ENCODE measurements at regions not wholly inside any gene's neighbourhood (a gene's known extent, or its start where the extent isn't known, plus 50 kb on each side); places are given as distances from the start of the nearest gene placed in this dataset.
"Not testable (repeated sequence)": the region's sequence is repeated elsewhere in the genome, so short reads cannot be mapped to it uniquely, and the experiment has no call there.

DNA sequence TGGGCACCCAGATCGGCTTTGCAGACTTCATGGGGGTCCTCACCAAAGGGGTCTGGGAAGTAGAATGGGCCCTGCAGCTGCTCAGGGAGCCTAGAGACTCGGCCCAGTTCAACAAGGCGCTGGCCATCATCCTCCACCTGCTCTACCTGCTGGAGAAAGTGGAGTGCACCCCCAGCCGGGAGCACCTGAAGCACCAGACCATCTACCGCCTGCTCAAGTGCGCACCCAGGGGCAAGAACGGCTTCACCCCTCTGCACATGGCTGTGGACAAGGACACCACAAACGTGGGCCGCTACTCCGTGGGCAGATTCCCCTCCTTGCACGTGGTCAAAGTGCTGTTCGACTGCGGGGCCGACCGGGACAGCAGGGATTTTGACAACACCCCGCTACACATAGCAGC, 515.0 kb downstream of the TUBA3C start:
- not testable (repeated sequence) for H3K4me3 ChIP-seq (ENCODE audit: low read length); H3K36me3 ChIP-seq (ENCODE audit: control insufficient read depth, insufficient read depth, low read length); H3K4me1 ChIP-seq (ENCODE audit: control insufficient read depth, insufficient read depth, low read length); DNase-seq; H3K27ac ChIP-seq (ENCODE audit: low read length); H3K27me3 ChIP-seq (ENCODE audit: control insufficient read depth, insufficient read depth, low read length)
- peaks cover 10% of the 10 kb centered on the region for H3K9me3 ChIP-seq (ENCODE audit: control insufficient read depth, low read depth, low read length)
- no CpG with 5 or more reads among the region's 16 CpGs for WGBS (ENCODE audit: insufficient coverage, low lambda C conversion rate)

DNA sequence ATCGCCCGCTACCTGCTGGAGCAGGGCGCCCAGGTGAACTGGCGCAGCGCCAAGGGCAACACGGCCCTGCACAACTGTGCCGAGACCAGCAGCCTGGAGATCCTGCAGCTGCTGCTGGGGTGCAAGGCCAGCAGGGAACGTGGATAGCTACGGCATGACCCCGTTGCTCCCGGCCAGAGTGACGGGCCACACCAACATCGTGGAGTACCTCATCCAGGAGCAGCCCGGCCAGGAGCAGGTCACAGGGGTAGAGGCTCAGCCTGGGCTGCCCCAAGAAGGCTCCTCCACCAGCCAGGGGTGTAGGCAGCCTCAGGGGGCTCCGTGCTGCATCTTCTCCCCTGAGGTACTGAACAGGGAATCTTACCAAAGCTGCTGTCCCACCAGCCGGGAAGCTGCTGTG, 515.9 kb downstream of the TUBA3C start:
- H3K9me3 ChIP-seq (ENCODE audit: control insufficient read depth, low read depth, low read length) = peaks cover 10% of the 10 kb centered on the region
- H3K27ac ChIP-seq (ENCODE audit: low read length); DNase-seq; H3K36me3 ChIP-seq (ENCODE audit: control insufficient read depth, insufficient read depth, low read length); H3K4me1 ChIP-seq (ENCODE audit: control insufficient read depth, insufficient read depth, low read length); H3K4me3 ChIP-seq (ENCODE audit: low read length); H3K27me3 ChIP-seq (ENCODE audit: control insufficient read depth, insufficient read depth, low read length): not testable (repeated sequence)
- WGBS (ENCODE audit: insufficient coverage, low lambda C conversion rate) = no CpG with 5 or more reads among the region's 16 CpGs

DNA sequence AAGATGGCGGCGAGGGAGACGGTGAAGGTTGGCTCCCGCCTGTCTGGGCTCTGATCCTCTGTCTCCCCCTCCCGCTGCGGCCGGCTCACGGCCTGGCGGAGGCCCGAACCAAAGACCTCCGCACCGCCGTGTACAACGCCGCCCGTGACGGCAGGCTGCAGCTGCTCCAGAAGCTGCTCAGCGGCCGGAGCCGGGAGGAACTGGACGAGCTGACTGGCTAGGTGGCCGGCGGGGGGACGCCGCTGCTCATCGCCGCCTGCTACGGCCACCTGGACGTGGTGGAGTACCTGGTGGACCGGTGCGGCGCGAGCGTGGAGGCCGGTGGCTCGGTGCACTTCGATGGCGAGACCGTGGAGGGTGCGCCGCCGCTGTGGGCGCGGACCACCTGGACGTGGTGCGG, 516.5 kb downstream of the TUBA3C start:
- DNase-seq = not testable (repeated sequence)
- WGBS (ENCODE audit: insufficient coverage, low lambda C conversion rate) = no CpG with 5 or more reads among the region's 46 CpGs

DNA sequence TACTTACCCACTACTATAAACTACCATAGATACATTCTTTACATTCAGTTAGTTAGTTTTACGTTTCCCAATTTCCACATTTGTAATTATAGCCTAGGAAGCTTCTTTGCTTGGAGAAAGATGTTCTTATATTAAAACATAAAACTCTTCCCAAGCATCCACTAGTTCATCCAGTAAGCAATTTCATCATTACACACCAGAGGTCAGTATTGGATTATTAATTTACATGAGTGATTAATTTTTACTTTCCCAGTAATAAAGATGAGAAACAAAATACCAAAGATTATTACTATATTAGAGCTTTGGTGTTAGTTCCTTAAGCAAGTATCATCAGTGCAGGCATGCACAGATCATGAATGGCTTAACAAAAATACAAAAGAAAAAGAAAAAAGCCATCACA, 518.4 kb downstream of the TUBA3C start:
- H3K9me3 ChIP-seq (ENCODE audit: control insufficient read depth, low read depth, low read length) = peaks cover 10% of the 10 kb centered on the region
- not testable (repeated sequence) for H3K36me3 ChIP-seq (ENCODE audit: control insufficient read depth, insufficient read depth, low read length); H3K27ac ChIP-seq (ENCODE audit: low read length); H3K4me3 ChIP-seq (ENCODE audit: low read length); H3K27me3 ChIP-seq (ENCODE audit: control insufficient read depth, insufficient read depth, low read length); DNase-seq; H3K4me1 ChIP-seq (ENCODE audit: control insufficient read depth, insufficient read depth, low read length)
- WGBS (ENCODE audit: insufficient coverage, low lambda C conversion rate) = no CpG with 5 or more reads among the region's 1 CpG

More for the DNA sequence above, 516.5 kb downstream of the TUBA3C start:
- not testable (repeated sequence) for H3K36me3 ChIP-seq (ENCODE audit: control insufficient read depth, insufficient read depth, low read length); H3K4me3 ChIP-seq (ENCODE audit: low read length); H3K27ac ChIP-seq (ENCODE audit: low read length); H3K27me3 ChIP-seq (ENCODE audit: control insufficient read depth, insufficient read depth, low read length); H3K4me1 ChIP-seq (ENCODE audit: control insufficient read depth, insufficient read depth, low read length)
- H3K9me3 ChIP-seq (ENCODE audit: control insufficient read depth, low read depth, low read length) = peaks cover 10% of the 10 kb centered on the region

DNA sequence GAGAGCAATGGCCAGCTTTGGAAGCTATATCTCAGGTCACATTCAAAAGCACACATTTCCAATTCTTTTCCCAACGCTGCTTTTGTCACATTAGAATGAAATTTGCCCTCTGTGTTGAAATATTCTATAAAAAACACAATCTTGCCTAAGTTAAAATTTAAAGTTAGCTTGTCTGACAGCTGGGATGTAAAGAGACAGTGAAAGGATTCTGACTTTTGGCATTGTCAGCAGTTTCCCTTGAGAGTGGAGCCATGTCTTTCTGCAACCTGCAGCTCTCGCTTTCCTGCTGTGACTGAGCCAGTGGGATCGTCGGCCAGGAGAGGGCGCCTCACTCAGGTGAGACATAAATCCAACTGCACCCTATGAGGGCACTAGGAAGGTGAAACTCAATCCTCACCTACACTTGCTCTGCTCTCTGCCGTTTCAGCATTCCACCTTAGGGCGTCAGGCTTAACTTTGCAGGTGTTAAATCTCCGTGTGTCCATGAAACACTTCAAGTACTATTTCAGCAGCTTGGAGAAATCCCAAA, 537.9 kb downstream of the TUBA3C start:
- not testable (repeated sequence) for DNase-seq; H3K4me3 ChIP-seq (ENCODE audit: low read length); H3K36me3 ChIP-seq (ENCODE audit: control insufficient read depth, insufficient read depth, low read length); H3K4me1 ChIP-seq (ENCODE audit: control insufficient read depth, insufficient read depth, low read length); H3K9me3 ChIP-seq (ENCODE audit: control insufficient read depth, low read depth, low read length); H3K27me3 ChIP-seq (ENCODE audit: control insufficient read depth, insufficient read depth, low read length); H3K27ac ChIP-seq (ENCODE audit: low read length)
- no CpG with 5 or more reads among the region's 8 CpGs for WGBS (ENCODE audit: insufficient coverage, low lambda C conversion rate)

DNA sequence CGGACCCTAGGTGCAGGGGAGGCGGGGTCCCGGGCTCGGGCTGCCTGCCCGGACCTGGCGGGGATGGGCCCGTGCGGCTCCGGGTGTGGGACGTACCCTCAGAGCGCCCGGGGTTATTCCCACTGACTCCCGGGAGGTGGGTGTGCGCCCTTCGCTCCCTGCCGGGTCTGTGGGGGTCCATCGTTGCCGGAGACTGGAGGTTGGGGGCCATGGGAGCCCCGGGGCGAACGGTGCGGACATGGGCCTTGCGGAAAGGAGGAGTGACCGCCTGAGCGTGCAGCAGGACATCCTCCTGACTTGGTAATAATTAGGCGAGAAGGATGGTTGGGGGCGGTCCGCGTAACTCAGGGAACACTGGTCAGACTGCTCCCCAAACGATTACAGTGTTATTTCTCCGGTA, 552.7 kb downstream of the TUBA3C start:
- not testable (repeated sequence) for H3K27ac ChIP-seq (ENCODE audit: low read length); H3K4me3 ChIP-seq (ENCODE audit: low read length); H3K36me3 ChIP-seq (ENCODE audit: control insufficient read depth, insufficient read depth, low read length); H3K27me3 ChIP-seq (ENCODE audit: control insufficient read depth, insufficient read depth, low read length); H3K9me3 ChIP-seq (ENCODE audit: control insufficient read depth, low read depth, low read length); H3K4me1 ChIP-seq (ENCODE audit: control insufficient read depth, insufficient read depth, low read length); DNase-seq
- no CpG with 5 or more reads among the region's 31 CpGs for WGBS (ENCODE audit: insufficient coverage, low lambda C conversion rate)

DNA sequence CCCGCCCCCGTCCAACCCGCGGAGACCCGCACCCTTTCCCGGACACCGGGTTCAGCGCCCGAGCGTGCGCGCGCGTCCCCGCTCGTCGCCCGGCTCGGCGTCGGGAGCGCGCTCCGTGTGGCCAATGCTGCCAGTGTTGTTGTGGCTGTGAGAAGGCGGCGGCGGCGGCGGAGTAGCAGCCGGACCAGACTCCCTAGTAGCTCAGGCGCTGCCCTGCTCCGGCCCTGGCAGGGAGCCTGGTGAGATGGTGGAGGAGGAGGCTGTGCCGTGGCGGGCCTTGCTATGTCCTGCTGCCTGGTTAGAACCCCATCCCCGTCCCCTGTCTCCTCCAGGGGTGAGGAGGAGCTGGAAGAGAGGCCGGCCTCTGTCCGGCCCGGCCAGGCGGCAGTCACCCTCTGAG, 553.2 kb downstream of the TUBA3C start:
- WGBS (ENCODE audit: insufficient coverage, low lambda C conversion rate) = no CpG with 5 or more reads among the region's 39 CpGs
- Histone ChIP-seq H3K9me3 (ENCODE audit: control insufficient read depth, low read depth, low read length) (peaks cover 8% of the 10 kb centered on the region), H3K4me1 (ENCODE audit: control insufficient read depth, insufficient read depth, low read length) (no peaks in the 10 kb centered on the region), H3K4me3 (ENCODE audit: low read length) (no peak overlapping the region), H3K36me3 (ENCODE audit: control insufficient read depth, insufficient read depth, low read length) (no peaks in the 10 kb centered on the region), H3K27ac (ENCODE audit: low read length) (no peak overlapping the region), H3K27me3 (ENCODE audit: control insufficient read depth, insufficient read depth, low read length) (no peaks in the 10 kb centered on the region)
- no peak for DNase-seq

DNA sequence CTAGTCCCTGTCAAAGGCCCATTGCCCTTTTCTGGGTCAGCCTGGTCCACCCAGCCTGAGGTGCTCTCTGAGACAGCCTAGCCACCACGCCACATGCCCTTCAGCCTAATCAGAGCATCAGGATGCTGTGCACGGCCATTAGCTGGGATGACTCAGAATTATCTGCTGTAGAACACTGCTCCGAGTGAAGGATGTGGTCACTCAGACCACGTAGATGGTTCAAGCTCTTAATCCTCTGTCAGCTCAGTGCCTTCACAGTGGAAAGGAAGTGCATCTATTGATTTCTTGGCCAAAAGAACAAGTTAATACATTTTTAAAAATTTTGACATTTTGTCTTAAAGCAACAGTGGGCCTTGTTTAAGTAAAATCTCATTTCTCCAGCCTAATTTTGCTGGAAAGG, 557.6 kb downstream of the TUBA3C start:
- H3K9me3 ChIP-seq (ENCODE audit: control insufficient read depth, low read depth, low read length); DNase-seq; H3K27ac ChIP-seq (ENCODE audit: low read length); H3K27me3 ChIP-seq (ENCODE audit: control insufficient read depth, insufficient read depth, low read length); H3K4me3 ChIP-seq (ENCODE audit: low read length); H3K36me3 ChIP-seq (ENCODE audit: control insufficient read depth, insufficient read depth, low read length); H3K4me1 ChIP-seq (ENCODE audit: control insufficient read depth, insufficient read depth, low read length): not testable (repeated sequence)
- WGBS (ENCODE audit: insufficient coverage, low lambda C conversion rate) = no CpG with 5 or more reads among the region's 4 CpGs

DNA sequence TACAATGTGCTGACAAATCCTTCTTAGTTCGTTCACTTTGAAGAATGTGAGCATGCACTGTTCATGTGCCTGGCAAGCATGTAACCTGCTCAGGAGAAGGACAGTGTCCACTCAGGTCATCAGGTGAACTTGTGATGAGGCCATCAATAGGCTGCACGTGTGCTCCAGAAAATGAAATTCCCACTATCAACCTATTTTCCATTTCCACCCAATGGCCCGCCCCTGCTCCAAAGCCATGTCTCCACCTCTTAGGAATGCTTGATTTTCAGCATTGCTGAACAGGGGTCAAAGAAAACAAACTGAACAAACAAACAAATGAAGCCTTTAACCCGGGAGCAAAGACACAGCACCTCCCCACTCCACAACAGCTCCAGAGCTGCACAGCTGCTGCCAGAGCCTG, 563.2 kb downstream of the TUBA3C start:
- H3K27me3 ChIP-seq (ENCODE audit: control insufficient read depth, insufficient read depth, low read length); H3K9me3 ChIP-seq (ENCODE audit: control insufficient read depth, low read depth, low read length); H3K4me1 ChIP-seq (ENCODE audit: control insufficient read depth, insufficient read depth, low read length); H3K36me3 ChIP-seq (ENCODE audit: control insufficient read depth, insufficient read depth, low read length); H3K27ac ChIP-seq (ENCODE audit: low read length); H3K4me3 ChIP-seq (ENCODE audit: low read length); DNase-seq: not testable (repeated sequence)
- no CpG with 5 or more reads among the region's 4 CpGs for WGBS (ENCODE audit: insufficient coverage, low lambda C conversion rate)

DNA sequence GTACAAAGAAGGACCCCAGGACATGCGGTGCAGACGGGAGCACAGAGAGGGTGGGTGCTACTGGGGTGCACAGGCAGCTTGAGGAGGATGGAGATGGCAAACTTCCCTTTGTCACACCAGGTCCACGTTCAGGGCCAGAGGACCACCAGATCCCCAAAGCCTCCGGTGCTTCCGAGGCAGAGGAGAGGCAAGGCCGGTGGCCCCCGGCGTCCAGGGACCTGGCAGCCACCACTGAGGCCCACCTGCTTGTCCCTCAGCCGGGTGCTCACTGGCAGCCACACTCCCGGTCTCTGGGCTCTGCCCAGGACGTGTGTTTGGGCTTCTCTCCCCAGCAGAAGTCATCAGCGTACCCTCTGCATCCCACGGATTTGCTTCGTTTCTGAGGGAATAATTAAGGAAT, 571.1 kb downstream of the TUBA3C start:
- not testable (repeated sequence) for DNase-seq; H3K27ac ChIP-seq (ENCODE audit: low read length); H3K4me1 ChIP-seq (ENCODE audit: control insufficient read depth, insufficient read depth, low read length); H3K4me3 ChIP-seq (ENCODE audit: low read length); H3K36me3 ChIP-seq (ENCODE audit: control insufficient read depth, insufficient read depth, low read length); H3K27me3 ChIP-seq (ENCODE audit: control insufficient read depth, insufficient read depth, low read length); H3K9me3 ChIP-seq (ENCODE audit: control insufficient read depth, low read depth, low read length)
- WGBS (ENCODE audit: insufficient coverage, low lambda C conversion rate) = no CpG with 5 or more reads among the region's 14 CpGs

DNA sequence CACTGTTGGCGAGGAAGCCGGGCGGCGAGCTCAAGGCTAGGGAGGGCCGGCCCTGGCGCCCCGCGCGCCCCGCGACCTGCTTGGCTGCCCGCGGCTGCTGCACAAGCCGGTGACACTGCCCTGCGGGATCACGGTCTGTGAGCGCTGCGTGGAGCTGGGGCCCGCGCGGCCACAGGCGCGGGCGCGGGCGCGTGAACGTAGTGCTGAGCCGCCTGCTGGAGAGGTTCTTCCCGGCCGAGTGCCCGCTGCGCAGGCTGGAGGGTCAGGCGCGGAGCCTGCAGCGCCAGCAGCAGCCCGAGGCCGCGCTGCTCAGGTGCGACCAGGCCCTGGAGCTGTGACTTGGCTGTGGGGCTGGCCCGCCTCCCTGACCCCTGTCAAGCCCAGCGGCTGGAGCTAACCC, 572.3 kb downstream of the TUBA3C start:
- H3K9me3 ChIP-seq (ENCODE audit: control insufficient read depth, low read depth, low read length); H3K27me3 ChIP-seq (ENCODE audit: control insufficient read depth, insufficient read depth, low read length); DNase-seq; H3K4me1 ChIP-seq (ENCODE audit: control insufficient read depth, insufficient read depth, low read length); H3K36me3 ChIP-seq (ENCODE audit: control insufficient read depth, insufficient read depth, low read length); H3K4me3 ChIP-seq (ENCODE audit: low read length); H3K27ac ChIP-seq (ENCODE audit: low read length): not testable (repeated sequence)
- no CpG with 5 or more reads among the region's 42 CpGs for WGBS (ENCODE audit: insufficient coverage, low lambda C conversion rate)
